ENCODE measurements at regions not wholly inside any gene's neighbourhood (a gene's known extent, or its start where the extent isn't known, plus 50 kb on each side); places are given as distances from the start of the nearest gene placed in this dataset.
A peak's percentile ranks its signal among the peaks of the same experiment; 100 is the strongest.

DNA sequence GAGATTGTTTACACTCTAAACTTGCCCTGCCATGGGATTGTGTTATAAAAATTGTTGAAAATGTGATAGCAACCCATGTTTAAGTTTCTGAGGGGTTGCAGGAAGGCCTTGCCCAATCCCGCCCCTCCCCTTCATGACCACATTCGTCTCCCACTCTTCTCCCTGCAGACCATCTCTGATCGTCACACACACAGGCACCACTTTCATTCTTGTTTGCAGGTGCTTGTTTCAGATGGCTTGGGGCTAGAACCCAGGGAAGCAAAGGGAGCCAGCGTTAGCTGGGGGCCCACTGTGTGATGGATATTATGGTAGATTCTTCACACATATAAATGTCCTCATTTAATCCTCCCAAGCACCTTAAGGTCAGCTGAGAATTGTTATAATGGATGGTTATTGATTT is 286.7 kb upstream of the HABP2 start:
- H3K4me1 Mint-ChIP-seq: peaks cover 15% of the 10 kb centered on the region
- no peaks in the 10 kb centered on the region for H3K36me3 Mint-ChIP-seq (ENCODE audit: low read depth)
- TF ChIP-seq, protein P1, sequence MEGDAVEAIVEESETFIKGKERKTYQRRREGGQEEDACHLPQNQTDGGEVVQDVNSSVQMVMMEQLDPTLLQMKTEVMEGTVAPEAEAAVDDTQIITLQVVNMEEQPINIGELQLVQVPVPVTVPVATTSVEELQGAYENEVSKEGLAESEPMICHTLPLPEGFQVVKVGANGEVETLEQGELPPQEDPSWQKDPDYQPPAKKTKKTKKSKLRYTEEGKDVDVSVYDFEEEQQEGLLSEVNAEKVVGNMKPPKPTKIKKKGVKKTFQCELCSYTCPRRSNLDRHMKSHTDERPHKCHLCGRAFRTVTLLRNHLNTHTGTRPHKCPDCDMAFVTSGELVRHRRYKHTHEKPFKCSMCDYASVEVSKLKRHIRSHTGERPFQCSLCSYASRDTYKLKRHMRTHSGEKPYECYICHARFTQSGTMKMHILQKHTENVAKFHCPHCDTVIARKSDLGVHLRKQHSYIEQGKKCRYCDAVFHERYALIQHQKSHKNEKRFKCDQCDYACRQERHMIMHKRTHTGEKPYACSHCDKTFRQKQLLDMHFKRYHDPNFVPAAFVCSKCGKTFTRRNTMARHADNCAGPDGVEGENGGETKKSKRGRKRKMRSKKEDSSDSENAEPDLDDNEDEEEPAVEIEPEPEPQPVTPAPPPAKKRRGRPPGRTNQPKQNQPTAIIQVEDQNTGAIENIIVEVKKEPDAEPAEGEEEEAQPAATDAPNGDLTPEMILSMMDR (conservative IDR thresholded peaks at IDR 0.05): no peak
- DNase-seq (ENCODE audit: low read depth, low spot score): no peak
- H3K27ac Mint-ChIP-seq (ENCODE audit: unreplicated experiment): no peak overlapping the region
- peaks cover 3% of the 10 kb centered on the region for H3K9me3 Mint-ChIP-seq
- no peak overlapping the region for H3K4me3 Mint-ChIP-seq
- no peaks in the 10 kb centered on the region for H3K27me3 Mint-ChIP-seq (ENCODE audit: low read depth)

DNA sequence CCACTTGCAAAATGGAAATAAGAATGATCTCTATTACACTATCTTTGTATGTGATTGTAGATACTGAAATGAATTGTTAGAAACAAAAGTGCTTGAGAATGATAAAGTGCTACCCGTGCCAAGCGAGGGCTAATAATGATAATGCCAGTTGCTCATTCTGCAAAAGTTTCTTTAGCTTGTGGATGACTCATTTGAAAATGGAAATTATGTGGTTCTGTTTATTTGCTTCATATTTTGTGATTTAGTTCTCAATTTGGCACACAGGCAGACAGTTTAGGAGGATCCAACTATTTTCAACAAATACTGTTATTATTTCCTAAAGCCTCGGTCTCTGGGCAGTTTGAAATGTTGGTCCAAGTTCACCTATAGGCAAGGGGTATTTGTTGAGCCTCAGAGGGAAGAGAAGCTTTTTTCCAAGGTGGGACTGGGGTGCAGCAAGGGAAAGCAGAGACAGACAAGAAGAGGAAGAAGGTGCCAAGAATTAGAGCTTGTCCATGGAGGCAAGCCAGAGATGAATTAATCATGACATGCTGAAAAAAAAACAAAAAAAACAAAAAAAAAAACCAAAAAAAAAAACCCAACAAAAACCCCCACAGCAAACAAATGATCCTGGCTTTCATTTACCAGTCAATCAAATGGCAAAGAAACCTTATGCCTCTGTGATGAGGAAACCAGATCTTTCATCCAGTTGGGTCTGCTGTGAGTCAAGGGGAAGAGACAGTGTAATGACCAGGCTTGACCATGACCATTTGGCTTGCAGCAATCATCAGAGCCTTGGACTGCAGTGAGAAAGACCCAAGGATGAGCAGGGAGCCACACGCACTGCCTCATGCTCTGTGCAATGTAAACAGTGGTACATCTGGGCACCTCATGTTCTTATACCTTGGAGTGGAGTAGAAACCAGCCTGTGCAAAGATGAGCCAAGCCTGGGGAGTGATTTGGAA is 285.0 kb upstream of the HABP2 start:
- TF ChIP-seq, protein P1 (conservative IDR thresholded peaks at IDR 0.05): no peak
- H3K27me3 Mint-ChIP-seq (ENCODE audit: low read depth): no peaks in the 10 kb centered on the region
- no peak overlapping the region for H3K4me3 Mint-ChIP-seq
- no peaks in the 10 kb centered on the region for H3K36me3 Mint-ChIP-seq (ENCODE audit: low read depth)
- peaks cover 19% of the 10 kb centered on the region for H3K4me1 Mint-ChIP-seq
- H3K27ac Mint-ChIP-seq (ENCODE audit: unreplicated experiment): no peak overlapping the region
- peaks cover 3% of the 10 kb centered on the region for H3K9me3 Mint-ChIP-seq
- no peak for DNase-seq (ENCODE audit: low read depth, low spot score)

DNA sequence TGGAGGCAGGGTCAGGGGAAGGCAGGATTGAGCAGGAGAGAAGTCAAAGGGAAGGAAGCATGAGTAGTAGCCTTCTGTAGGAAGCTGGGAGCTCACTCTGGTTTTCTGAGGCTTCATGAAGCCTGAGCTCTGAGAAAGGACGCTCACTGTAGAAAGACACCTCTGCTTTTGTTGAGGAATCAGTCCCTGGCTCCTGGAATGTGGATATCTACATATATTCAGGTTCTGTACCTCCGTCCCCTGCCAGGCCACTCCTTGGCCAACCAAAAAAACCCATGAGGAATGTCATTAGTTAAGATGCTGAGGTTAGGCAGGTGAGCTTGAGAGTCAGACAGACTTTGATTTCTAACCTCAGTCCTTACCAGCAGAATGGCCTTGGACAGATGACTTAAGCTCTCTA is 283.5 kb upstream of the HABP2 start:
- no peaks in the 10 kb centered on the region for H3K27me3 Mint-ChIP-seq (ENCODE audit: low read depth)
- H3K4me3 Mint-ChIP-seq: no peak overlapping the region
- no peak overlapping the region for H3K27ac Mint-ChIP-seq (ENCODE audit: unreplicated experiment)
- peaks cover 23% of the 10 kb centered on the region for H3K4me1 Mint-ChIP-seq
- TF ChIP-seq, protein P1 (conservative IDR thresholded peaks at IDR 0.05): no peak
- H3K36me3 Mint-ChIP-seq (ENCODE audit: low read depth): no peaks in the 10 kb centered on the region
- DNase-seq (ENCODE audit: low read depth, low spot score): no peak
- peaks cover 3% of the 10 kb centered on the region for H3K9me3 Mint-ChIP-seq

DNA sequence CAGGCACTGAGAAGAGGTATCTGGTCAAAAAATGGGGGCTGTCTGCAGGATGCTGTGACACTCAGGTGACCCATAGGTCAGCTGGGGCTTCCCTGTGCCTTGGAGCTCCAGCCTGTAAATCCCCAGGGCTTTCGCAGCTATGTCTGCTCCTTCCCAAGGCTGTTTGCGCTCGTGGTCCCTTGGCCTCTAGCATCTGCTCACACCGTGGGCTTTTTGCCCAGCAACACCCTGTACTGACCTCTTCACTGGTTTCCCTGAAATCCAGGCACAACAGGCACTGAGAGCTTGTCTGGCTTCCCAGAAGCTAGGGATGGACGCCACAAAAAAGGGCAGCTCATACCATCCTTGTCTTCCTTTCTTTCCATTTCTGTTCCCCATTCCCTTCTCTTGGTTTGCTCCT is 280.3 kb upstream of the HABP2 start:
- H3K27me3 Mint-ChIP-seq (ENCODE audit: low read depth): no peaks in the 10 kb centered on the region
- no peak overlapping the region for H3K27ac Mint-ChIP-seq (ENCODE audit: unreplicated experiment)
- peaks cover 15% of the 10 kb centered on the region for H3K9me3 Mint-ChIP-seq
- H3K36me3 Mint-ChIP-seq (ENCODE audit: low read depth): peaks cover 12% of the 10 kb centered on the region
- H3K4me1 Mint-ChIP-seq: peaks cover 24% of the 10 kb centered on the region
- TF ChIP-seq, protein P1 (conservative IDR thresholded peaks at IDR 0.05): no peak
- H3K4me3 Mint-ChIP-seq: no peak overlapping the region
- DNase-seq (ENCODE audit: low read depth, low spot score): no peak

DNA sequence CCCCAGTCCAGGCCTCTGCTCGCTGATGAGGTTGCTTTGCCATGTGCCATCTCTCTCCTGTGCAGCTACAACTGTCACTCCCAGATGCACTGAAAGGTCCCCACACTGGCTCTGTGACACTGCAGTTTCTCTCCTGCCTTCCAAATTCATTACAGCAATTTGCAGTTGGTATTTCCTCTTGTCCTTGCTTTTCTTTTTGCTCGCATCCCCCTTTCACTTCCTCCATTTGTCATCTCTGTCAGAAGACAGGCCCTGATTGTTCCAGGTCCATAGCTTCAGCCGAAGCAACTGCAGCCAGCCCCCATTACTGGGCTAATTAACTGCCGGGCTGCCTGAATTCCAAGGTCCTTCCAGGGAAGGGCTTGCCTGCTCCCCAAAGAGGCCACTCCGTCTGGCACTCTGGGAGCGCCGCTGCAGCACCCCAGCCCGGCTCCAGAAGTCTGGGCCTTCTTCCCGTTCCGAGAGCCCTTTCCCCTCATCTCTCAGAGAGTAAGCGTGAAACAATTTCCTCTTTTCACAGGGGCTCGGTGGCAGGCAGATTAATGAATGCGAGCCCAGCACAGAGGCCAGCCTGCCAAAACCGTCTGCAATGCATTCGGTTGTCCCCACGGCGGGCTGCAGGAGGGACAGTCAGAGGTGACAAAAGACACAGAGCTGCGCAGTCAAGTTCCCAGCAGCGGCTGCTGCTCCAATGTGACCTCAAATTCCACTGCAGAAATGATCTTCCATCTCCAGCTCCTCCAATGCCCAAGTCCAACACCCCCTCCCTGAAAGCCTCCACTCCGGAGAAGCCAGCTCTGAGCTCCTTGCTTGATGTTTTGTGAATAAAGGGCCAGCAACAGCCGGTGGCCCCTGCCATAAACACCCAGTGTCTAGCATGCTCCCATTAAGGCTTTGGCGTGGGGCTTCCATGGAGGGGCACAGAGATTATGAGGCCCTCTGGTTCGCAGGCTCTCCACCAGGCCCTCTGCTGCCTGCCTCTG is 279.4 kb upstream of the HABP2 start:
- Mint-ChIP-seq H3K4me3 (peak overlapping the region; percentile 56), H3K36me3 (ENCODE audit: low read depth) (peaks cover 12% of the 10 kb centered on the region), H3K27me3 (ENCODE audit: low read depth) (no peaks in the 10 kb centered on the region), H3K4me1 (peaks cover 24% of the 10 kb centered on the region), H3K27ac (ENCODE audit: unreplicated experiment) (peak overlapping the region; percentile 63), H3K9me3 (peaks cover 15% of the 10 kb centered on the region)
- TF ChIP-seq, protein P1 (conservative IDR thresholded peaks at IDR 0.05): no peak
- DNase-seq (ENCODE audit: low read depth, low spot score): peak; percentile 22

All from neural crest cell (in vitro differentiated cells).